HL-60 (cell line): ENCODE measurements at regions not wholly inside any gene's neighbourhood (a gene's known extent, or its start where the extent isn't known, plus 50 kb on each side); places are given as distances from the start of the nearest gene placed in this dataset.
"Not testable (repeated sequence)": the region's sequence is repeated elsewhere in the genome, so short reads cannot be mapped to it uniquely, and the experiment has no call there.

Experiments
- DNase-seq, 2 experiments: peaks; one replicate each; pipeline ENCODE4 v3.0.0-alpha.2; 2010 to 2020; ENCODE audit warnings: low read depth in 1 of 2, low spot score in 1 of 2
- H3K27ac ChIP-seq: fragments of 250-450 bp; sonication (Bioruptor Pico); replicated peaks from 2 replicates; pipeline ENCODE4 v1.5.1; 2020; ENCODE audit warnings: mild to moderate bottlenecking, moderate library complexity
- H3K27me3 ChIP-seq: fragments of 250-450 bp; sonication (Bioruptor Pico); 2 replicates; pipeline ENCODE4 v1.5.1; 2021; ENCODE audit warnings: mild to moderate bottlenecking, moderate library complexity; ENCODE audit not compliant: insufficient read depth, poor library complexity, severe bottlenecking
- H3K4me3 ChIP-seq: replicated peaks from 2 replicates; pipeline ENCODE4 v1.5.1; 2011; ENCODE audit warnings: mild to moderate bottlenecking, control low read depth, low read length; ENCODE audit not compliant: insufficient read depth
- GABPA ChIP-seq: IDR thresholded peaks from 2 replicates; pipeline ENCODE4 v1.6.1; 2012; ENCODE audit warnings: low read depth
- POLR2AphosphoS5 ChIP-seq: IDR thresholded peaks from 2 replicates; pipeline ENCODE4 v1.6.1; 2012; ENCODE audit warnings: low read depth
- SPI1 ChIP-seq: IDR thresholded peaks from 2 replicates; pipeline ENCODE4 v1.6.1; 2012; ENCODE audit warnings: low read depth, mild to moderate bottlenecking, borderline replicate concordance
- TF ChIP-seq, protein P1 (sequence below): IDR thresholded peaks from one replicate; pipeline ENCODE4 v1.5.1; 2011; ENCODE audit warnings: low read length, control low read depth, inconsistent platforms; ENCODE audit not compliant: insufficient read depth
- TF ChIP-seq, protein P2 (sequence below): IDR thresholded peaks from 2 replicates; pipeline ENCODE4 v1.6.1; 2012; ENCODE audit warnings: low read depth; ENCODE audit not compliant: insufficient replicate concordance

DNA sequence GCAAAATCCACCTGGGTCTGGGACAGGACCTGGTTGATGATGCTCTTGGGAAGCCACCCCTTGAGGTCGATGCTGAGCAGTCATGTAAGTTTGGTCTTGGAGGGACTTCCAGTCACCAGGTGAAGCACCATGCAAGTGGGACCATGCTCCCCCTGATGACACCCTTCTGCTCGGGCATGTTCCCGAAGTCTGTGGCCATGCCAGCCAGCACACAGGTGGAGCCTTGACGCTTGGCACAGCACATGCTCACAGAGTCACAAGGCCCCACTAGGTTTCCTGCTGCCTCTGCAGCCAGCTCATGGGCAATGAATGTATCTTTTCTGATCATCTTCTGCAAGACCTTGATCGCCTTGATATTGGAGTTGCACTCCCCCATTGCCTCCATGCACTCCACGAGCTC is 1920.2 kb downstream of the PCDH9 start:
- TF ChIP-seq, protein P1, sequence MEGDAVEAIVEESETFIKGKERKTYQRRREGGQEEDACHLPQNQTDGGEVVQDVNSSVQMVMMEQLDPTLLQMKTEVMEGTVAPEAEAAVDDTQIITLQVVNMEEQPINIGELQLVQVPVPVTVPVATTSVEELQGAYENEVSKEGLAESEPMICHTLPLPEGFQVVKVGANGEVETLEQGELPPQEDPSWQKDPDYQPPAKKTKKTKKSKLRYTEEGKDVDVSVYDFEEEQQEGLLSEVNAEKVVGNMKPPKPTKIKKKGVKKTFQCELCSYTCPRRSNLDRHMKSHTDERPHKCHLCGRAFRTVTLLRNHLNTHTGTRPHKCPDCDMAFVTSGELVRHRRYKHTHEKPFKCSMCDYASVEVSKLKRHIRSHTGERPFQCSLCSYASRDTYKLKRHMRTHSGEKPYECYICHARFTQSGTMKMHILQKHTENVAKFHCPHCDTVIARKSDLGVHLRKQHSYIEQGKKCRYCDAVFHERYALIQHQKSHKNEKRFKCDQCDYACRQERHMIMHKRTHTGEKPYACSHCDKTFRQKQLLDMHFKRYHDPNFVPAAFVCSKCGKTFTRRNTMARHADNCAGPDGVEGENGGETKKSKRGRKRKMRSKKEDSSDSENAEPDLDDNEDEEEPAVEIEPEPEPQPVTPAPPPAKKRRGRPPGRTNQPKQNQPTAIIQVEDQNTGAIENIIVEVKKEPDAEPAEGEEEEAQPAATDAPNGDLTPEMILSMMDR, result no peak
- TF ChIP-seq SPI1 (no peak), GABPA (no peak), POLR2AphosphoS5 (no peak)
- TF ChIP-seq, protein P2, sequence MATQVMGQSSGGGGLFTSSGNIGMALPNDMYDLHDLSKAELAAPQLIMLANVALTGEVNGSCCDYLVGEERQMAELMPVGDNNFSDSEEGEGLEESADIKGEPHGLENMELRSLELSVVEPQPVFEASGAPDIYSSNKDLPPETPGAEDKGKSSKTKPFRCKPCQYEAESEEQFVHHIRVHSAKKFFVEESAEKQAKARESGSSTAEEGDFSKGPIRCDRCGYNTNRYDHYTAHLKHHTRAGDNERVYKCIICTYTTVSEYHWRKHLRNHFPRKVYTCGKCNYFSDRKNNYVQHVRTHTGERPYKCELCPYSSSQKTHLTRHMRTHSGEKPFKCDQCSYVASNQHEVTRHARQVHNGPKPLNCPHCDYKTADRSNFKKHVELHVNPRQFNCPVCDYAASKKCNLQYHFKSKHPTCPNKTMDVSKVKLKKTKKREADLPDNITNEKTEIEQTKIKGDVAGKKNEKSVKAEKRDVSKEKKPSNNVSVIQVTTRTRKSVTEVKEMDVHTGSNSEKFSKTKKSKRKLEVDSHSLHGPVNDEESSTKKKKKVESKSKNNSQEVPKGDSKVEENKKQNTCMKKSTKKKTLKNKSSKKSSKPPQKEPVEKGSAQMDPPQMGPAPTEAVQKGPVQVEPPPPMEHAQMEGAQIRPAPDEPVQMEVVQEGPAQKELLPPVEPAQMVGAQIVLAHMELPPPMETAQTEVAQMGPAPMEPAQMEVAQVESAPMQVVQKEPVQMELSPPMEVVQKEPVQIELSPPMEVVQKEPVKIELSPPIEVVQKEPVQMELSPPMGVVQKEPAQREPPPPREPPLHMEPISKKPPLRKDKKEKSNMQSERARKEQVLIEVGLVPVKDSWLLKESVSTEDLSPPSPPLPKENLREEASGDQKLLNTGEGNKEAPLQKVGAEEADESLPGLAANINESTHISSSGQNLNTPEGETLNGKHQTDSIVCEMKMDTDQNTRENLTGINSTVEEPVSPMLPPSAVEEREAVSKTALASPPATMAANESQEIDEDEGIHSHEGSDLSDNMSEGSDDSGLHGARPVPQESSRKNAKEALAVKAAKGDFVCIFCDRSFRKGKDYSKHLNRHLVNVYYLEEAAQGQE, result no peak
- H3K4me3 ChIP-seq, result no peak overlapping the region
- DNase-seq, result no peak

DNA sequence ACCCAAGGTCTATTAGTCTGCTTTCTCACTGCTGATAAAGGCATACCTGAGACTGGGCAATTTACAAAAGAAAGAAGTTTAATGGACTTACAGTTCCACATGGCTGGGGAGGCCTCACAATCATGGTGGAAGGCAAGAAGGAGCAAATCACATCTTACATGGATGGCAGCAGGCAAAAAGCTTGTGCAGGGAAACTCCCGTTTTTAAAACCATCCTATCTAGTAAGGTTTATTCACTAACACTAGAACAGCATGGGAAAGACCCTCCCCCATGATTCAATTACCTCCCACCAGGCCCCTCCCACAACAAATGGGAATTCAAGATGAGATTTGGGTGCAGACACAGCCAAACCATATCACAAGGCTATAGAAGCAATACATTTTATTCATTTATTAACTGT is 1921.4 kb downstream of the PCDH9 start:
- DNase-seq, H3K27ac ChIP-seq, H3K27me3 ChIP-seq, H3K4me3 ChIP-seq: not testable (repeated sequence)

More for the DNA sequence above, 1920.2 kb downstream of the PCDH9 start:
- H3K27ac ChIP-seq, result no peak overlapping the region
- H3K27me3 ChIP-seq, result no peaks in the 10 kb centered on the region

DNA sequence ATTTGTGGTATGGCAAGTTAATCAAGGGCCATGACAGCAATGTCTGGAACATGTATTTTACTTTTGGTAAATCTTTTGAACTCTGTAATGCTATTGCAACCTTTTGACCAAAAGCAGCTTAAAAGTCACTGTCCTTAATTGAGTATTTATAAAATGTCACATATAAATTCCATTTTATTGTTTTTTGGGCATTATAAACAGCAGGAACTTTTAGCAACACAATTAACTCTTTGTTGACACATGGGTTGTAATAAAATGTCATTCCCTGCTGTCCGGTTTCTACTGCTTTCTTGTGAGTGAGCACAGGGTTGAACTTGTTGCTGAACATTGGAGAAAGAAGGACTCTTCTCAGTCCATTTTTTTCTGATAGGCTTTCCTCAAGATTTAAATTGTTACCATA is 1923.1 kb downstream of the PCDH9 start:
- Histone ChIP-seq H3K27ac (no peak overlapping the region), H3K27me3 (no peaks in the 10 kb centered on the region), H3K4me3 (no peak overlapping the region)
- TF ChIP-seq, protein P2, result no peak
- TF ChIP-seq, protein P1, result no peak
- TF ChIP-seq POLR2AphosphoS5 (no peak), GABPA (no peak), SPI1 (no peak)
- no peak for DNase-seq

DNA sequence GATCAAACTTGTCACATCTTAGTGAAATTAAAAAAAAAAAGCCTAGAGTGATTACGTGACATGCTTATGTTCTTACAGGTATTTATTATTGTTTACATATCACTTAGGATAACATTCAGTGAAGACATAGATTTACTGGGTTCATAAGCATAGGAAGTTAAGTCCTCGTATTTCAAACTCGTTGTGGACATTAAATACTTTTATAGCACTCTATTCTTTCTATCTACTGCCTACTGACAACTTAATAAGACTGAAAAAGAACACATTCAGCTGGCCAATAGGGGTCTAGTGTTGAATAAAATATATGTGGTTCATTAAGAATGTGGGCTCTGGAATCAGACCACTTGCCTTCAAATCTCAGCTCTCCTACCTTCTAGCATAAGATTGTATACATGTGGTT is 1927.4 kb downstream of the PCDH9 start:
- Histone ChIP-seq H3K27ac (no peak overlapping the region), H3K27me3 (no peaks in the 10 kb centered on the region), H3K4me3 (no peak overlapping the region)
- DNase-seq, result no peak
- TF ChIP-seq GABPA (no peak), SPI1 (no peak), POLR2AphosphoS5 (no peak)
- TF ChIP-seq, protein P2, result no peak
- TF ChIP-seq, protein P1, result no peak
